Endodermal cell (in vitro differentiated cells): ENCODE measurements at regions not wholly inside any gene's neighbourhood (a gene's known extent, or its start where the extent isn't known, plus 50 kb on each side); places are given as distances from the start of the nearest gene placed in this dataset.

Experiments used
- DNase-seq: peaks from one replicate; pipeline ENCODE4 v3.0.0-alpha.2; 2017
- H3K27ac ChIP-seq: 2 replicates; pipeline ENCODE4 v1.5.1; 2013; ENCODE audit warnings: mild to moderate bottlenecking, low read depth, low read length, moderate library complexity
- H3K27me3 ChIP-seq: 2 replicates; pipeline ENCODE4 v1.6.1; 2013; ENCODE audit warnings: mild to moderate bottlenecking, low read length, moderate library complexity; ENCODE audit not compliant: insufficient read depth, control insufficient read depth, poor library complexity, severe bottlenecking
- H3K36me3 ChIP-seq: 2 replicates; pipeline ENCODE4 v1.7.0; 2013; ENCODE audit warnings: mild to moderate bottlenecking, low read length, moderate library complexity; ENCODE audit not compliant: control insufficient read depth, insufficient read depth
- H3K4me1 ChIP-seq: one replicate; pipeline ENCODE4 v1.7.0; 2013; ENCODE audit warnings: low read length; ENCODE audit not compliant: control insufficient read depth, insufficient read depth
- H3K4me3 ChIP-seq: 2 replicates; pipeline ENCODE4 v1.5.1; 2013; ENCODE audit warnings: mild to moderate bottlenecking, low read length, moderate library complexity
- H3K9ac ChIP-seq: 2 replicates; pipeline ENCODE4 v1.6.1; 2013; ENCODE audit warnings: mild to moderate bottlenecking, low read length, moderate library complexity; ENCODE audit not compliant: poor library complexity, severe bottlenecking; ENCODE audit errors: extremely low read depth
- H3K9me3 ChIP-seq: 2 replicates; pipeline ENCODE4 v1.6.1; 2013; ENCODE audit warnings: mild to moderate bottlenecking, low read length, moderate library complexity; ENCODE audit not compliant: control insufficient read depth
- H3K27ac Mint-ChIP-seq: 2 replicates; pipeline ENCODE4 v1.8.0; 2020; ENCODE audit warnings: mixed read lengths
- H3K27me3 Mint-ChIP-seq: 2 replicates; pipeline ENCODE4 v1.8.0; 2021; ENCODE audit warnings: mild to moderate bottlenecking, mixed read lengths; ENCODE audit not compliant: insufficient read depth
- H3K36me3 Mint-ChIP-seq: 2 replicates; pipeline ENCODE4 v1.8.0; 2020; ENCODE audit warnings: low read depth, mixed read lengths
- H3K4me1 Mint-ChIP-seq: 2 replicates; pipeline ENCODE4 v1.8.0; 2020; ENCODE audit warnings: mixed read lengths
- H3K4me3 Mint-ChIP-seq: 2 replicates; pipeline ENCODE4 v1.8.0; 2020; ENCODE audit warnings: mild to moderate bottlenecking, moderate library complexity, mixed read lengths
- H3K9me3 Mint-ChIP-seq: 2 replicates; pipeline ENCODE4 v1.8.0; 2020; ENCODE audit warnings: mild to moderate bottlenecking, mixed read lengths
- WGBS, 2 experiments: methylation state at CpG; one replicate each; pipeline versions ENCODE4 v1.1.5 to v1.1.7; 2013; ENCODE audit warnings: missing lambda C conversion rate in 2 of 2, mixed read lengths in 1 of 2; ENCODE audit not compliant: insufficient coverage in 1 of 2, insufficient read length in 1 of 2; 5-methylcytosine and 5-hydroxymethylcytosine counted together
- TF ChIP-seq, protein P1 (sequence below): fragments of 200-600 bp; sonication (generic); conservative IDR thresholded peaks from 2 replicates; pipeline ENCODE4 v1.5.0; 2021; ENCODE audit warnings: antibody characterized with exemption, mild to moderate bottlenecking

DNA sequence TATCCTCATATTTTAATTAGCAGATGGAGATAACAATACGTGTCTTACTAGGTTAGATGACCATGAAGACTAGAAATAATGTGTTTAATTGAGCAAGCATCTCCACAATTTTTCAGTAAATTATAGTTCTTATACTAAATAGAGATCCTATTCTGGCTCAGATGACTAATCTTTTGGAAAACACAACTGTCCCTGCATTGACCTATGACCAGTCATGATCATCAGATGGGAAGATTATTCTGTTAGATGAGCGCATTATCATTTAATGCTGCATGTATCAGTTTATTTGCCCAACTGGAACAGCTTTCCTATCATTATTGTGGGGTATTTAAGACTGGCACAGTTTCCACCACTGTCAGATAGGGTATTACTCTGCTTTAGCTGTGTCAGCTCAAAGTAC lies 185.5 kb downstream of the MOXD1 start:
- DNase-seq = no peak
- Histone ChIP-seq H3K9me3 (no peaks in the 10 kb centered on the region), H3K4me3 (no peak overlapping the region), H3K9ac (no peak overlapping the region), H3K36me3 (no peaks in the 10 kb centered on the region), H3K27ac (no peak overlapping the region), H3K27me3 (no peaks in the 10 kb centered on the region), H3K4me1 (no peaks in the 10 kb centered on the region)
- H3K27me3 Mint-ChIP-seq = peaks cover 2% of the 10 kb centered on the region
- H3K36me3 Mint-ChIP-seq = no peaks in the 10 kb centered on the region
- TF ChIP-seq, protein P1, sequence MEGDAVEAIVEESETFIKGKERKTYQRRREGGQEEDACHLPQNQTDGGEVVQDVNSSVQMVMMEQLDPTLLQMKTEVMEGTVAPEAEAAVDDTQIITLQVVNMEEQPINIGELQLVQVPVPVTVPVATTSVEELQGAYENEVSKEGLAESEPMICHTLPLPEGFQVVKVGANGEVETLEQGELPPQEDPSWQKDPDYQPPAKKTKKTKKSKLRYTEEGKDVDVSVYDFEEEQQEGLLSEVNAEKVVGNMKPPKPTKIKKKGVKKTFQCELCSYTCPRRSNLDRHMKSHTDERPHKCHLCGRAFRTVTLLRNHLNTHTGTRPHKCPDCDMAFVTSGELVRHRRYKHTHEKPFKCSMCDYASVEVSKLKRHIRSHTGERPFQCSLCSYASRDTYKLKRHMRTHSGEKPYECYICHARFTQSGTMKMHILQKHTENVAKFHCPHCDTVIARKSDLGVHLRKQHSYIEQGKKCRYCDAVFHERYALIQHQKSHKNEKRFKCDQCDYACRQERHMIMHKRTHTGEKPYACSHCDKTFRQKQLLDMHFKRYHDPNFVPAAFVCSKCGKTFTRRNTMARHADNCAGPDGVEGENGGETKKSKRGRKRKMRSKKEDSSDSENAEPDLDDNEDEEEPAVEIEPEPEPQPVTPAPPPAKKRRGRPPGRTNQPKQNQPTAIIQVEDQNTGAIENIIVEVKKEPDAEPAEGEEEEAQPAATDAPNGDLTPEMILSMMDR = no peak
- no peak overlapping the region for H3K4me3 Mint-ChIP-seq
- H3K27ac Mint-ChIP-seq = no peak overlapping the region
- H3K9me3 Mint-ChIP-seq = no peaks in the 10 kb centered on the region
- H3K4me1 Mint-ChIP-seq = no peaks in the 10 kb centered on the region
- WGBS, 2 experiments = 100% methylated on average over 1 to 2 of the region's 2 CpGs

DNA sequence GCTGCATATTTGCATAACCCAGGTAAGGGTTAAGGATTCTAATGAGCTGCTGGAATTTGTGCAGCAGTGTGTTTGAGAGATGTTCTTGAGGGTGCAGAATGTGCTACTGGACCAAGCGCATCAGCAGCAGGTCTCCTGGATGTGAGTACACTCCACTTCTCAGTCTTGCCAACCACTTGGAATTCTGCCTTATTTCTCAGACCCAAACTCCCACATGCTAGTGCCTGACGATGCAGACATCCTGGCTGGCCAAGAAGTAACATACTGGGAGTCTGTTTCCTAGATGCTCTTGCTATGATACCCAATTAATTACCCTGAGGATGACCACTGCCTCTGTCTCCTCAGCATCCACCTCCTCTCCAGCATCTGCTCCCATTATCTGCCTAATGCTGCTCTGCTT lies 186.6 kb downstream of the MOXD1 start:
- no peaks in the 10 kb centered on the region for H3K9me3 ChIP-seq
- Mint-ChIP-seq H3K4me1 (no peaks in the 10 kb centered on the region), H3K27ac (no peak overlapping the region), H3K4me3 (no peak overlapping the region), H3K36me3 (no peaks in the 10 kb centered on the region), H3K9me3 (no peaks in the 10 kb centered on the region), H3K27me3 (peaks cover 3% of the 10 kb centered on the region)
- H3K4me3 ChIP-seq = no peak overlapping the region
- no peak overlapping the region for H3K27ac ChIP-seq
- WGBS, 2 experiments = 83 to 100% methylated on average over 1 to 2 of the region's 2 CpGs
- TF ChIP-seq, protein P1 = no peak
- no peaks in the 10 kb centered on the region for H3K4me1 ChIP-seq
- H3K27me3 ChIP-seq = no peaks in the 10 kb centered on the region
- H3K9ac ChIP-seq = no peak overlapping the region
- DNase-seq = no peak
- H3K36me3 ChIP-seq = no peaks in the 10 kb centered on the region

DNA sequence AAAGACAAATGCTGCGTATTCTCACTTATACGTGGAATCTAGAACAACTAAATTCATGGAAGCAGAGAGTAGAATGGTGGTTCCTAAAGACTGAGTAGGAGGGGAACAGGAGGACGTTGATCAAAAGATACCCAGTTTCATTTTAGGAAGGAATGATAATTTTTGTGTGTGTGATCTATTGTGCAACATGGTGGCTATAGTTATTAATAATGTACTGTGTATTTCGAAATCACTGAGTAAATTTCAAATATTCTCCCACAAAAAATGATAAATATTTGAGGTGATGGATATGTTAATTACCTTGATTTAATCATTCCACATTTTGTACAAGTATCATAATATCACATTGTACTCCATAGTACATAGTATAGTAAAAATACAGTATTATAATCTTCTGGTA lies 187.5 kb downstream of the MOXD1 start:
- Mint-ChIP-seq H3K9me3 (no peaks in the 10 kb centered on the region), H3K27me3 (peaks cover 3% of the 10 kb centered on the region), H3K4me3 (no peak overlapping the region), H3K36me3 (no peaks in the 10 kb centered on the region), H3K4me1 (no peaks in the 10 kb centered on the region), H3K27ac (no peak overlapping the region)
- H3K36me3 ChIP-seq = no peaks in the 10 kb centered on the region
- 76 to 100% methylated on average over 2 to 3 of the region's 4 CpGs for WGBS, 2 experiments
- no peaks in the 10 kb centered on the region for H3K9me3 ChIP-seq
- TF ChIP-seq, protein P1 = no peak
- no peak overlapping the region for H3K27ac ChIP-seq
- H3K4me1 ChIP-seq = no peaks in the 10 kb centered on the region
- H3K4me3 ChIP-seq = no peak overlapping the region
- no peaks in the 10 kb centered on the region for H3K27me3 ChIP-seq
- H3K9ac ChIP-seq = no peak overlapping the region
- no peak for DNase-seq
